Islet of Langerhans (tissue), 1 donor: ENCODE measurements at regions not wholly inside any gene's neighbourhood (a gene's known extent, or its start where the extent isn't known, plus 50 kb on each side); places are given as distances from the start of the nearest gene placed in this dataset.
"Not testable (repeated sequence)": the region's sequence is repeated elsewhere in the genome, so short reads cannot be mapped to it uniquely, and the experiment has no call there.

Experiments used
- FAIRE-seq: peaks from one replicate; lab custom pipeline; 2011; peaks lifted over from hg19 to GRCh38; lab: Jason Lieb, UNC

- no peak for FAIRE-seq
These were observed 1706.7 kb downstream of the HACE1 start for GRCh38 chr6:103153016-103153415.

- FAIRE-seq: no peak
These were observed 1716.8 kb downstream of the HACE1 start for GRCh38 chr6:103142902-103143301.

GRCh38 chr6:103140308-103141027, 1719.3 kb downstream of the HACE1 start:
- no peak for FAIRE-seq

- FAIRE-seq: no peak
These were observed 1720.3 kb downstream of the HACE1 start for GRCh38 chr6:103139377-103139776.

GRCh38 chr6:103124471-103124870, 1731.0 kb downstream of the GRIK2 start:
- FAIRE-seq: no peak

- no peak for FAIRE-seq
These were observed 1729.5 kb downstream of the GRIK2 start for GRCh38 chr6:103122766-103123601.

GRCh38 chr6:103119056-103119455, 1725.5 kb downstream of the GRIK2 start:
- no peak for FAIRE-seq

GRCh38 chr6:103114582-103114981, 1721.1 kb downstream of the GRIK2 start:
- FAIRE-seq: no peak

- no peak for FAIRE-seq
These were observed 1719.9 kb downstream of the GRIK2 start for GRCh38 chr6:103113416-103113815.

GRCh38 chr6:103107985-103108384, 1714.5 kb downstream of the GRIK2 start:
- no peak for FAIRE-seq

GRCh38 chr6:103105686-103106085, 1712.2 kb downstream of the GRIK2 start:
- no peak for FAIRE-seq

GRCh38 chr6:103101267-103101666, 1707.8 kb downstream of the GRIK2 start:
- FAIRE-seq: no peak

- not testable (repeated sequence) for FAIRE-seq
These were observed 1698.9 kb downstream of the GRIK2 start for GRCh38 chr6:103092414-103092813.

- no peak for FAIRE-seq
These were observed 1692.3 kb downstream of the GRIK2 start for GRCh38 chr6:103085801-103086200.

- FAIRE-seq: no peak
These were observed 1688.5 kb downstream of the GRIK2 start for GRCh38 chr6:103081876-103082630.

- FAIRE-seq: no peak
These were observed 1687.6 kb downstream of the GRIK2 start for GRCh38 chr6:103081126-103081525.

- FAIRE-seq: no peak
These were observed 1687.0 kb downstream of the GRIK2 start for GRCh38 chr6:103080497-103080896.

- FAIRE-seq: no peak
These were observed 1686.4 kb downstream of the GRIK2 start for GRCh38 chr6:103079867-103080266.

- FAIRE-seq: no peak
These were observed 1668.6 kb downstream of the GRIK2 start for GRCh38 chr6:103062136-103062535.

GRCh38 chr6:103047567-103047966, 1654.1 kb downstream of the GRIK2 start:
- no peak for FAIRE-seq

- no peak for FAIRE-seq
These were observed 1648.8 kb downstream of the GRIK2 start for GRCh38 chr6:103042336-103042735.

GRCh38 chr6:103036846-103037245, 1643.3 kb downstream of the GRIK2 start:
- FAIRE-seq: no peak
